ENCODE measurements at regions not wholly inside any gene's neighbourhood (a gene's known extent, or its start where the extent isn't known, plus 50 kb on each side); places are given as distances from the start of the nearest gene placed in this dataset.

GRCh38 chr17:77506371-77506991, 365.7 kb downstream of the SEC14L1 start:
- H3K27ac ChIP-seq: no peak overlapping the region
- TF ChIP-seq CTCF (conservative IDR thresholded peaks at IDR 0.05): no peak

DNA sequence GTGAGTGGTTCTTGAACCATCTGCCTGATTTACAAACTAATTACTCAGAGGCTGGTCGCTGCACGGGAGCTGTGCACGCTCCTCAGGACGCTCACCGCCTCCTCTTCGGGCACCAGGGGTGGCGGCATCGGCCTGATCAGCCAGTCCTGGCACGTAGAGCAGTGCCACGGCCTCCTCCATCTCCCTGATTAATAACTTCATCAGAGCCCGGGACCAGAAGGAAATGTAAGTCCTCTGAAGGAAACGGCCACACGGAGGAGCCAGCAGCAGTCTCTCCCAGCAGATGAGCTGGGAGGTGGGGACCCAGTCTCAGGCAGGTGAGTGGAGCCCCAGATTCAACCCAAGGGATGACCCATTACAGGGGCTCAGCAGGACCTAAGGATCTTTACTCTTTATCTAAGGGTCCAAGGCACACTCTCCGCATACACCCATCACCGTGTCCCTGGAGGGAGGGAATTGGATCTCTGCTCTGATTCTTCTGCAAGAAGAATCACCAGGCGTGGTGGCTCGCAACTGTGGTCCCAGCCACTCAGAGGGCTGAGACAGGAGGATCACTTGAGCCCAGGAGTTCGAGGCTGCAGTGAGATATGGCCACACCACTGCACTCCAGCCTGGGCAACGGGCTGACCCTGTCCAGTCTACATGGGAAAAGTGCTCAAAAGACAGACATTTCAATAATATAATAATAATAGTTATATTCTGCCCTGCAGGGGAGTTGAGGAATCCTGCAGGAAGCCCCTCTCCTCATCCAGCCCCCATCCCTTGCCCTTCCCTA, 366.5 kb downstream of the SEC14L1 start:
- TF ChIP-seq CTCF (conservative IDR thresholded peaks at IDR 0.05): no peak
- no peak overlapping the region for H3K27ac ChIP-seq

- no peak overlapping the region for H3K27ac ChIP-seq
- no peak for TF ChIP-seq CTCF (conservative IDR thresholded peaks at IDR 0.05)
Observed at GRCh38 chr17:77508047-77508715, 367.4 kb downstream of the SEC14L1 start.

GRCh38 chr17:77509089-77509488, 368.3 kb downstream of the SEC14L1 start:
- H3K27ac ChIP-seq: no peak overlapping the region
- TF ChIP-seq CTCF (conservative IDR thresholded peaks at IDR 0.05): no peak

GRCh38 chr17:77509599-77509998, 368.8 kb downstream of the SEC14L1 start:
- no peak overlapping the region for H3K27ac ChIP-seq
- no peak for TF ChIP-seq CTCF (conservative IDR thresholded peaks at IDR 0.05)

- no peak overlapping the region for H3K27ac ChIP-seq
- TF ChIP-seq CTCF (conservative IDR thresholded peaks at IDR 0.05): no peak
Observed at GRCh38 chr17:77510133-77510796, 369.5 kb downstream of the SEC14L1 start.

DNA sequence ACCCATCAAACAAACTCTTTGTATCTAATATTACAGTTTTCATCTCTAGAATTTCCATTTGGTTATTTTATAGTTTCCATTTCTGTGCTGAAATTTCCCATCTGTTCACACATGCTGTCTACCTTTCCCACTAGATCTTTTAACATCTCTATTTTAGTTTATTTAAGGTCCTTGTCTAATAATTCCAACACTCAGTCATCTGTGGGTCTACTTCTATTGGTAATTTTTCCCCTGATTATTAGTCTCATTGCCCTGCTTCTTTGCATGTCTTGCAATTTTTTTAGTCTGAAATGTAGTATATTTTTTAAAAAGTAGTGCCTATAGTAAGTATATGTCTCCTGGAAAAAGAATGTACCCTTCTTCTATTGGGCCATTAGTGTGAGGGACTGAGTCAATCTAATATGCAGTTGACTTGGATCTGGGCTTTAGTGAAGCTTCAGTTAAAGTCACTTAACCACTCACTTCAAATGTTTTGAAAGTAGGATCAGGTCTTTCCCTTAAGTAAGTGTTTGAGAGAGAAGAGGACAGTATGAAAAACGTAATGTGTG, 370.8 kb downstream of the SEC14L1 start:
- no peak for TF ChIP-seq CTCF (conservative IDR thresholded peaks at IDR 0.05)
- H3K27ac ChIP-seq: no peak overlapping the region

Measured in VCaP (cell line).